ENCODE measurements at regions not wholly inside any gene's neighbourhood (a gene's known extent, or its start where the extent isn't known, plus 50 kb on each side); places are given as distances from the start of the nearest gene placed in this dataset.

GRCh38 chr3:168709073-168709472 lies 613.3 kb upstream of the GOLIM4 start:
- H3K27ac ChIP-seq = no peak overlapping the region
- H3K4me1 ChIP-seq = no peaks in the 10 kb centered on the region
- no peaks in the 10 kb centered on the region for H3K36me3 ChIP-seq
- 82 to 86% methylated on average over 9 of the region's 9 CpGs for WGBS, 2 donors
- H3K4me3 ChIP-seq (replicated peaks in 1 of 3) = no peak overlapping the region
- intact Hi-C loops (cut with DNase I) = no loop called here
- no peak for TF ChIP-seq CTCF (IDR thresholded peaks at IDR 0.05)
- TF ChIP-seq POLR2A (IDR thresholded peaks at IDR 0.05) = no peak
- DNase-seq = no peak
- H3K27me3 ChIP-seq = no peaks in the 10 kb centered on the region
- H3K9me3 ChIP-seq = no peaks in the 10 kb centered on the region

- no peak for DNase-seq
- Histone ChIP-seq H3K27me3 (no peaks in the 10 kb centered on the region), H3K27ac (no peak overlapping the region), H3K36me3 (no peaks in the 10 kb centered on the region), H3K4me1 (no peaks in the 10 kb centered on the region), H3K9me3 (no peaks in the 10 kb centered on the region), H3K4me3 (replicated peaks in 1 of 3) (no peak overlapping the region)
- intact Hi-C loops (cut with DNase I) = no loop called here
- no peak for TF ChIP-seq POLR2A (IDR thresholded peaks at IDR 0.05)
- TF ChIP-seq CTCF (IDR thresholded peaks at IDR 0.05) = no peak
- 90 to 93% methylated on average over 2 of the region's 2 CpGs for WGBS, 2 donors
Observed at GRCh38 chr3:168707900-168708299, 612.2 kb upstream of the GOLIM4 start.

GRCh38 chr3:168705412-168705811 lies 609.7 kb upstream of the GOLIM4 start:
- Histone ChIP-seq H3K27ac (no peak overlapping the region), H3K4me1 (no peaks in the 10 kb centered on the region), H3K27me3 (no peaks in the 10 kb centered on the region), H3K9me3 (no peaks in the 10 kb centered on the region), H3K36me3 (no peaks in the 10 kb centered on the region), H3K4me3 (replicated peaks in 1 of 3) (no peak overlapping the region)
- WGBS, 2 donors = 85 to 95% methylated on average over 3 of the region's 3 CpGs
- TF ChIP-seq CTCF (IDR thresholded peaks at IDR 0.05) = no peak
- TF ChIP-seq POLR2A (IDR thresholded peaks at IDR 0.05) = no peak
- intact Hi-C loops (cut with DNase I) = no loop called here
- no peak for DNase-seq

GRCh38 chr3:168696051-168696450 lies 600.3 kb upstream of the GOLIM4 start:
- Histone ChIP-seq H3K4me3 (replicated peaks in 1 of 3) (no peak overlapping the region), H3K4me1 (no peaks in the 10 kb centered on the region), H3K9me3 (no peaks in the 10 kb centered on the region), H3K36me3 (no peaks in the 10 kb centered on the region), H3K27ac (no peak overlapping the region), H3K27me3 (no peaks in the 10 kb centered on the region)
- intact Hi-C loops (cut with DNase I) = no loop called here
- no peak for DNase-seq
- 78 to 87% methylated on average over 3 of the region's 3 CpGs for WGBS, 2 donors
- TF ChIP-seq CTCF (IDR thresholded peaks at IDR 0.05) (no peak), POLR2A (IDR thresholded peaks at IDR 0.05) (no peak)

GRCh38 chr3:168693870-168694269 lies 598.1 kb upstream of the GOLIM4 start:
- WGBS, 2 donors = 53 to 69% methylated on average over 3 of the region's 3 CpGs
- H3K4me1 ChIP-seq = no peaks in the 10 kb centered on the region
- TF ChIP-seq CTCF (IDR thresholded peaks at IDR 0.05) (no peak), POLR2A (IDR thresholded peaks at IDR 0.05) (no peak)
- H3K9me3 ChIP-seq = no peaks in the 10 kb centered on the region
- H3K27ac ChIP-seq = no peak overlapping the region
- no peaks in the 10 kb centered on the region for H3K36me3 ChIP-seq
- no peak for DNase-seq
- intact Hi-C loops (cut with DNase I) = no loop called here
- no peak overlapping the region for H3K4me3 ChIP-seq (replicated peaks in 1 of 3)
- no peaks in the 10 kb centered on the region for H3K27me3 ChIP-seq

Data from thyroid gland (tissue), 4 donors.